Subcutaneous abdominal adipose tissue (tissue), 5 donors: ENCODE measurements at regions not wholly inside any gene's neighbourhood (a gene's known extent, or its start where the extent isn't known, plus 50 kb on each side); places are given as distances from the start of the nearest gene placed in this dataset.
"Not testable (repeated sequence)": the region's sequence is repeated elsewhere in the genome, so short reads cannot be mapped to it uniquely, and the experiment has no call there.

Experiments used
- H3K27ac ChIP-seq: one replicate; pipeline ENCODE4 v1.7.0; 2013; ENCODE audit warnings: low read depth, mild to moderate bottlenecking, inconsistent platforms, low read length, moderate library complexity
- H3K27me3 ChIP-seq, 5 donors: one replicate each; pipeline ENCODE4 v1.7.0; 2013; ENCODE audit warnings: low read length in 5 of 5, inconsistent platforms in 1 of 5; ENCODE audit not compliant: control insufficient read depth in 5 of 5, insufficient read depth in 4 of 5
- H3K36me3 ChIP-seq, 5 donors: one replicate each; pipeline ENCODE4 v1.7.0; 2013; ENCODE audit warnings: low read length in 5 of 5; ENCODE audit not compliant: control insufficient read depth in 5 of 5, insufficient read depth in 5 of 5
- H3K4me1 ChIP-seq, 5 donors: one replicate each; pipeline ENCODE4 v1.7.0; 2013; ENCODE audit warnings: low read length in 5 of 5, mild to moderate bottlenecking in 3 of 5, moderate library complexity in 1 of 5; ENCODE audit not compliant: control insufficient read depth in 5 of 5, insufficient read depth in 5 of 5
- H3K4me3 ChIP-seq, 5 donors: one replicate each; pipeline ENCODE4 v1.7.0; 2013; ENCODE audit warnings: low read length in 5 of 5, low read depth in 1 of 5
- H3K9ac ChIP-seq, 5 donors: one replicate each; pipeline ENCODE4 v1.7.0; 2013; ENCODE audit warnings: low read length in 5 of 5, mild to moderate bottlenecking in 4 of 5, moderate library complexity in 3 of 5
- H3K9me3 ChIP-seq, 5 donors: one replicate each; pipeline ENCODE4 v1.7.0; 2013; ENCODE audit warnings: low read length in 5 of 5; ENCODE audit not compliant: control insufficient read depth in 5 of 5
- donor health status: healthy.
- donor health status: healthy.
- donor health status: healthy.
- donor health status: healthy.
- donor health status: healthy.

DNA sequence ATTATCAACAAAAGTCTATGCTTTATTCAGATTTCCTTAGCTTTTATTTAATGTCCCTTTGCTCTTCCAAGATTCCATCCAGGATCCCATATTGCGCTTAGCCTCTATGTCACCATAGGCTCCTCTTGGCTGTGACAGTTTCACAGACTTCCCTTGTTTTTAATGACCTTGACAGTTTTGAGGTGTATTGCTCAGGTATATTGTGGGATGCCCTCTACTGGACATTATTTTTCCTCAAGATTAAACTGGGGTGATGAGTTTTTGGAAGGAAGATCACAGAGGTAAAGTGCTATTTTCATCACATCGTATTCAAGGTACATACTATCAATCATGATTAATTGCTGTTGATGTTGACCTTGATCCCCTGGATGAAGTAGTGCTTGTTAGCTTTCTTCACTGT, 99.1 kb upstream of the SMAD3 start:
- no peaks in the 10 kb centered on the region for H3K9me3 ChIP-seq
- H3K9ac ChIP-seq: no peak overlapping the region
- no peaks in the 10 kb centered on the region for H3K27me3 ChIP-seq
- no peak overlapping the region for H3K4me3 ChIP-seq
- peaks cover 0 to 3% (median 0%) of the 10 kb centered on the region in 5 donors for H3K4me1 ChIP-seq
- no peaks in the 10 kb centered on the region for H3K36me3 ChIP-seq
- H3K27ac ChIP-seq: no peak overlapping the region

DNA sequence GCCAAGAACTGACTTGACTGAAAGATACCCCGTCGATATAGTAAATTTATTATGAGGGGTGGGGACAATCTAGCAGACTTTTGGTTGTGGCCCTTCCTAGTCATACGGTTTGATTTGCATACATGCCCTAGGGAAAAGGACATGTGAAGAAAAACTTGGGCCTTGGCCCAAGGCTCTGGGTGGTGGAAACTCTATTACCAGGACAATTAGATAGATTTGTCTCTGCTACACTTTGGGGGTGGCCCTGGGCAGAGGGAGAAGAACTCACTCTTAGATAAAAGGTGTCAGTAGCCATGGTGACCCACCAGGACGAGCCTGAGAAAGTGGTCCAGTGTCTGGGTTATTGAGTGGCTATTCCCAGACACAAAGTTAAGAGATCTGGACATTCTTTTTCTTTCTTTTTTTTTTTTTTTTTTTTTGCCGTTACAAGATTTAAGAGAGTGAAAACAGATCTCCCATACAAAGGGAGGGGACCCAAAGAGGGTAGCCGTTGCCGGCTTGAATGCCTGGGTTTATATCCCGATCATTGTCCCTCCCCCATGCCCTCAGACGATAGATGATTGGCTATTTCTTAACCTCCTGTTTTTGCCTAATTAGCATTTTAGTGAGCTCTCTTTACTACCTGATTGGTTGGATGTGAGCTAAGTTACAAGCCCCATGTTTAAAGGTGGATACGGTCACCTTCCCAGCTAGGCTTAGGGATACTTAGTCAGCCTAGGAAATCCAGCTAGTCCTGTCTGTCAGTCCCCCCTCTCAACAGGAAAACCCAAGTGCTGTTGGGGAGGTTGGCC, 96.4 kb upstream of the SMAD3 start:
- no peaks in the 10 kb centered on the region for H3K9me3 ChIP-seq
- H3K36me3 ChIP-seq: no peaks in the 10 kb centered on the region
- H3K4me1 ChIP-seq: peaks cover 0 to 3% (median 0%) of the 10 kb centered on the region in 5 donors
- H3K9ac ChIP-seq: no peak overlapping the region
- no peak overlapping the region for H3K4me3 ChIP-seq
- no peak overlapping the region for H3K27ac ChIP-seq
- H3K27me3 ChIP-seq: no peaks in the 10 kb centered on the region

DNA sequence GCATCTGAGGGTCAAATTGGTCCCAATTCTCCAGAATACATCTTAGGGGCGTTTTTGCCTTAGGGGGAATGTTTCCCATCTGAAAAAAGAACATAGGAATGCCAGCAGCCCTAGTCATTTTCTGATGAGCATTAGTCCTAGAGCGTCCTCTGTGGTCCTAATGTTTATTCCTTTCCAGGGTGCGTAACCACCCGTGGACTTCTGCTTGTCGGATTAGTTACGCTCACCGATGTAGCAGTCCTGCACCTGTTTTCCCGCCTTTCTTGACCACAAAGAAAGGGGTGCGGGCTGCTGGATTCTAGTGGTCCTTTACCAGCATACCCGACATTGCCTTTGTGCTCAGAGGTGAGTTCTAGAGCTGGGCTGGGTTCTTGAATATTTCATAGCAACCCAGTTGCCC, 91.3 kb upstream of the SMAD3 start:
- not testable (repeated sequence) for H3K4me1 ChIP-seq, H3K4me3 ChIP-seq, H3K36me3 ChIP-seq

DNA sequence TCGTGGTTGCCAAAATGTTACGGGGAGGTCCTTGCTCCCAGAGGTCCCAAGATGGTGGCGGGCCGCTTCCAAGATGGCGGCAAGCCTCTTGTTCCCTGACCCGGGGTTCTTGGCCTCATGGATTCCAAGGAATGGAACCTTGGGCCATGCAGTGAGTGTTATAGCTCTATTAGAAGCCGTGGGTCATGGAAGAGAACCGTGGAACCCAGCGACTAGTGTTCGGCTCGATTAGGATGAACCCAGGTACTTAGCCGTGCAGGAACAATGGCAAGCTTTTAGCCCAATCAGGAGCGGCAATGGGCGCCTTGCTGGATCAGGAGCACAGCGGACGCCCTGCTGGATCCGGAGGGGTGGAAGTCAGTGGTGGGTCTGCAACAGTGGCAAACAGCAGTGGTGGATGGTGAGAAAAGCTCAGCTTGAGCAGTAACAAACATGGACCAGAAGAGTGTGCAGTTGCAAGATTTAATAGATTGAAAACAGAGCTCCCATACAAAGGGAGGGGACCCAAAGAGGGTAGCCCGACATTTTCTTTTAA, 89.2 kb upstream of the SMAD3 start:
- not testable (repeated sequence) for H3K27me3 ChIP-seq, H3K4me1 ChIP-seq, H3K9me3 ChIP-seq, H3K9ac ChIP-seq, H3K4me3 ChIP-seq, H3K27ac ChIP-seq, H3K36me3 ChIP-seq

More for the DNA sequence above, 91.3 kb upstream of the SMAD3 start:
- H3K9me3 ChIP-seq, H3K27me3 ChIP-seq, H3K27ac ChIP-seq, H3K9ac ChIP-seq: not testable (repeated sequence)

DNA sequence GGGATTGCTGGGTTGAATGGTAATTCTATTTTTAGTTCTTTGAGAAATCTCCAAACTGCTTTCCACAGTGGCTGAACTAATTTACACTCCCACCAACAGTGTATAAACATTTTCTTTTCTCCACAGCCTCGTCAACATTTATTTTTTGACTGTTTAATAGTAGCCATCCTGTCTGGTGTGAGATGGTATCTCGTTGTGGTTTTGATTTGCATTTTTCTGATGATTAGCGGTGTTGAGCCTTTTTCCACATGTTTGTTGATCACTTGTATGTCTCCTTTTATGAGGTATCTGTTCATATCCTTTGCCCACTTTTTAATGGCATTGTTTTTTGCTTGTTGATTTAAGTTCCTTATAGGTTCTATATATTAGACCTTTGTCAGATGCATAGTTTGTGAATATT, 85.1 kb upstream of the SMAD3 start:
- H3K36me3 ChIP-seq: not testable (repeated sequence)

DNA sequence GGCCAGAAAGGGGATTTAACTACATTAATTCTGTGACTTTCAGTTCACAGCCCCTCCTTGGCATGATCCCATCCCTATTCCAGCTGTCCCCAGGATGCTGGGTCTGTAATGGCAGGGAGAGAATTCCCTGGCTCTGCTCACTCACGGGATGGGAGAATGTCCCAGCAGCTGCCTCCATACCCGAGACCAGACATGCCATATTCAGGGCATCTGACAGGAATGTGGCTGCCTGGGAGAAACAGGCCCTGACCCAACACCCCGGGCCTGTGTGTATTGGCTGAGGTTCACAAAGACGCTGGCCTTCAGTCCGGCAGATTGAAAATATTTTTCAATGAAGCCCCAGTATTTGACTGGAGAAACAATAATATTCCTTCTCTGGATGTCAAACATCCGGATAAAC, 83.6 kb upstream of the SMAD3 start:
- Histone ChIP-seq H3K27ac (no peak overlapping the region), H3K27me3 (no peaks in the 10 kb centered on the region), H3K4me3 (no peak overlapping the region), H3K36me3 (peaks cover 0 to 5% (median 3%) of the 10 kb centered on the region in 5 donors), H3K9me3 (no peaks in the 10 kb centered on the region), H3K9ac (no peak overlapping the region), H3K4me1 (no peaks in the 10 kb centered on the region)

More for the DNA sequence above, 85.1 kb upstream of the SMAD3 start:
- H3K27me3 ChIP-seq, H3K4me3 ChIP-seq, H3K9me3 ChIP-seq, H3K4me1 ChIP-seq, H3K9ac ChIP-seq, H3K27ac ChIP-seq: not testable (repeated sequence)

DNA sequence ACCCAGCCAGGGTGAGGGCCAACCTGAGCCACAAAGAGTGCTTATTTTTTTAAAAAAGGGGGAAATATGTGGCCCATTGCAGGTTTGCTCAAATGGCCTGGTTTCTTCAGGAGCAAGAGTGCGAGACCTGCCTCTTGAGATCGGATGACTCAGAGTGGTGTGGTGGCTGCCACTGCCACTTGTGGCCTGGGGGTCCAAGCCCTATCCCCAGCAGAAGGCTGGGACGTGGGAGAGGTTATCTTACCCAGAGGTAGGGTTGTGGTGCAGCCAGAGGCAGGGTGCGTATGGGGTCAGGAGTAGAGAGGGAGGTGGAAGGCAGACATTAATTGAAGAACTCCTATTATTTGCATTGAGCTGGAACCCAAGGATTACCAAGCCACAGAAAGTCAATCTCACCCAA, 83.2 kb upstream of the SMAD3 start:
- Histone ChIP-seq H3K27ac (no peak overlapping the region), H3K9me3 (no peaks in the 10 kb centered on the region), H3K9ac (no peak overlapping the region), H3K36me3 (peaks cover 0 to 5% (median 3%) of the 10 kb centered on the region in 5 donors), H3K4me1 (no peaks in the 10 kb centered on the region), H3K4me3 (no peak overlapping the region), H3K27me3 (no peaks in the 10 kb centered on the region)

DNA sequence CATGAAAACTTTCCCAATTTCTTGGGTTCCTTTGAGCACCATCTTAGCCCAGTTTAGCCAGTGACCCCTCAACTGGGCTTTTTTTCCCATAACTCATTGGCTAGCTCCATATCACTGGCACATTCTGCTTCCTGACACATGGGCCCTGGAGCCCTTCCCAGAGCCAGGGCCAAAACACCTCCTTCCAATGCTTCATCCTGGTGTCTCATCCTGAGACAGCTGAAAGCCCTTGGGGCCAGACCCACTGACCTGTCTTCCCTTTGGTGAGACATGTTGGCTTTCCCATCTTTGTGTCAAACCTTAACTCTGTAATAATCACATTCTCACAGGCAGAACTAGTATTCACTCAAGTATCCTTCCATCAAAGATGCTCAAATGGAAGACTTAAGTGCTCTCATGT, 82.6 kb upstream of the SMAD3 start:
- Histone ChIP-seq H3K9me3 (no peaks in the 10 kb centered on the region), H3K27ac (no peak overlapping the region), H3K4me1 (no peaks in the 10 kb centered on the region), H3K27me3 (no peaks in the 10 kb centered on the region), H3K4me3 (no peak overlapping the region), H3K36me3 (peaks cover 0 to 5% (median 3%) of the 10 kb centered on the region in 5 donors), H3K9ac (no peak overlapping the region)

DNA sequence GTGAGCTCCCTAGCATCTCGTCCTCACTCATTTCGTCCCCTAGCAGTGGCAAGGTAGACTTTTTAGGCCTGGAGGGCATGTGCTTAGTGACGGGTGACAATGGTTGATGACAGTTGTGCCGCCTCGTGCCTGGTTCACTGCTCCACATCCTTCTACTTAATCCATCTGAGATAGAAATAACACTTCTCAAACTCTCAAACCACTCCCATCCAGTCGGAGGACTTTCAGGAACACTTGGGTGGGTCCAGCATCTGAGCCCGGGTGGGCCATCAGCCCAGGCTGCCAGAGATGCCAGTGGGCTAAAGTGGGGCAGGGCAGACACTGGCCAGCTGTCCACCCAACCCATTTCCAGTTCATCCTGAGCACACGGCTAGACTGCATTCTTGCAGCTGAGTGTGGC, 79.7 kb upstream of the SMAD3 start:
- Histone ChIP-seq H3K4me1 (no peaks in the 10 kb centered on the region), H3K36me3 (peaks cover 0 to 5% (median 3%) of the 10 kb centered on the region in 5 donors), H3K27ac (no peak overlapping the region), H3K4me3 (no peak overlapping the region), H3K27me3 (no peaks in the 10 kb centered on the region), H3K9me3 (no peaks in the 10 kb centered on the region), H3K9ac (no peak overlapping the region)

DNA sequence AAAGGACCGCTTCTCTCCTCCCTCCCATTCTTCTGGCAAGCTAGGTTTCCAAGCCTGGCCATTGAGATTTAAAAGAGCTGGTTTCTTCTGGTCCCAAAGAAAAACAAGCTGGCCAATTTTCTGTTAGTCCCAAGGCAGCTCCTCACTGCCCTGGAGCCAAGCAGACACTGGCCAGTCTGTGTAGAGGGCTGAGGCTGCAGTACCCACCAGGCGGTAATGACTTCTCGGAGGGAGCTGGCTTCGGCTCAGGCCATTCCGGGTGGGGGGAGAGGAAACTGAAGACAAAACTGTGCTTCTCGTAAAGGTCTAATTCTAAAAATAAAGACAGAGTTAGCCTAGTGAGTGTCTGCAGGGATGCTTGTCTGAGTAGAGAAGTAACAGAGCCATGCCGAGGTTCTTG, 78.5 kb upstream of the SMAD3 start:
- no peaks in the 10 kb centered on the region for H3K9me3 ChIP-seq
- H3K27ac ChIP-seq: no peak overlapping the region
- no peaks in the 10 kb centered on the region for H3K27me3 ChIP-seq
- H3K36me3 ChIP-seq: peaks cover 0 to 5% (median 3%) of the 10 kb centered on the region in 5 donors
- H3K4me1 ChIP-seq: no peaks in the 10 kb centered on the region
- H3K9ac ChIP-seq: no peak overlapping the region
- H3K4me3 ChIP-seq: no peak overlapping the region
